NB4 (cell line): ENCODE measurements at regions not wholly inside any gene's neighbourhood (a gene's known extent, or its start where the extent isn't known, plus 50 kb on each side); places are given as distances from the start of the nearest gene placed in this dataset.
A peak's percentile ranks its signal among the peaks of the same experiment; 100 is the strongest.

Experiments used
- DNase-seq: peaks from one replicate; pipeline ENCODE4 v3.0.0; 2010; ENCODE audit warnings: low read depth
- H3K4me3 ChIP-seq: one replicate; pipeline ENCODE4 v1.5.1; 2011; ENCODE audit warnings: mild to moderate bottlenecking, low read depth, low read length, moderate library complexity
- CTCF ChIP-seq: IDR thresholded peaks from one replicate; pipeline ENCODE4 v1.5.1; 2012; ENCODE audit warnings: low read depth, low read length
- MAX ChIP-seq: IDR thresholded peaks from 2 replicates; pipeline ENCODE4 v1.6.1; 2011; ENCODE audit warnings: low read depth, low read length
- MYC ChIP-seq: IDR thresholded peaks from 2 replicates; pipeline ENCODE4 v1.6.1; 2011; ENCODE audit warnings: low read depth, low read length
- POLR2A ChIP-seq: IDR thresholded peaks from 2 replicates; pipeline ENCODE4 v1.6.1; 2011; ENCODE audit warnings: mild to moderate bottlenecking; ENCODE audit not compliant: insufficient read length; ENCODE audit errors: extremely low read depth

- no peak for DNase-seq
- TF ChIP-seq MYC = no peak
- TF ChIP-seq MAX = no peak
- no peak for TF ChIP-seq CTCF
- no peak for TF ChIP-seq POLR2A
- no peak overlapping the region for H3K4me3 ChIP-seq
Measured at GRCh38 chr4:171714791-171715454, 98.3 kb upstream of the GALNTL6 start.

GRCh38 chr4:171710743-171711142 lies 102.5 kb upstream of the GALNTL6 start:
- no peak for DNase-seq
- no peak overlapping the region for H3K4me3 ChIP-seq
- no peak for TF ChIP-seq POLR2A
- TF ChIP-seq CTCF = no peak
- TF ChIP-seq MAX = no peak
- no peak for TF ChIP-seq MYC

- TF ChIP-seq MYC (no peak), CTCF (no peak), POLR2A (no peak), MAX (no peak)
- no peak overlapping the region for H3K4me3 ChIP-seq
- DNase-seq = peak; percentile 2
Measured at GRCh38 chr4:171676555-171677215, 136.5 kb upstream of the GALNTL6 start.

- DNase-seq = no peak
- TF ChIP-seq POLR2A = no peak
- no peak for TF ChIP-seq MYC
- TF ChIP-seq CTCF = no peak
- no peak for TF ChIP-seq MAX
- H3K4me3 ChIP-seq = no peak overlapping the region
Measured at GRCh38 chr4:171674781-171675180, 138.4 kb upstream of the GALNTL6 start.

- TF ChIP-seq MYC (no peak), MAX (no peak), CTCF (no peak)
- H3K4me3 ChIP-seq = no peak overlapping the region
- no peak for DNase-seq
Measured at GRCh38 chr4:171668403-171668802, 144.8 kb upstream of the GALNTL6 start.
